Muscle of arm (tissue), 1 donor: ENCODE measurements at regions not wholly inside any gene's neighbourhood (a gene's known extent, or its start where the extent isn't known, plus 50 kb on each side); places are given as distances from the start of the nearest gene placed in this dataset.
"Not testable (repeated sequence)": the region's sequence is repeated elsewhere in the genome, so short reads cannot be mapped to it uniquely, and the experiment has no call there.

Experiments used
- DNase-seq: peaks from one replicate; pipeline ENCODE4 v3.0.0-alpha.2; 2013

- no peak for DNase-seq
Measured at GRCh38 chr4:130632731-130633604, 1537.0 kb downstream of the C4orf33 start.

GRCh38 chr4:130636486-130636885 is 1540.5 kb downstream of the C4orf33 start:
- no peak for DNase-seq

- no peak for DNase-seq
Measured at GRCh38 chr4:130640592-130640991, 1544.6 kb downstream of the C4orf33 start.

DNA sequence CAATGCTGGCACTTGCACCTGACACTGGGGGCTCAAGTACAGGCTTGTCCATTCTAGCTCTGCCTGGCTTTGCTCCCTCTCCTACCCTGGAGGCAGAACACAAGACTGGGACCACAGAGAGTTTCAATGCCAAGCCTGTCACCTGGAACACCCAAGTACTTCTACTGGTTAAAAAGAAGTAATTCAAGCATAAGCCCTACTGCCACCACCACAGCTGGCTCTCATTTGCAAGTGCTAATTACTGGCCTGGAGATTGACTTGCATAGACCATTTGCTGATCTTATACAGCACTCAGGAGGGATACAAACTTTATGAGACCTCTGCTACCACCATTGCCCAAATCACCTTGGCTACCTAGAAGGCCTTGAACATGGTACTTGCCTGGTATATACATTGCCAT is 1550.9 kb downstream of the C4orf33 start:
- DNase-seq, result no peak

DNA sequence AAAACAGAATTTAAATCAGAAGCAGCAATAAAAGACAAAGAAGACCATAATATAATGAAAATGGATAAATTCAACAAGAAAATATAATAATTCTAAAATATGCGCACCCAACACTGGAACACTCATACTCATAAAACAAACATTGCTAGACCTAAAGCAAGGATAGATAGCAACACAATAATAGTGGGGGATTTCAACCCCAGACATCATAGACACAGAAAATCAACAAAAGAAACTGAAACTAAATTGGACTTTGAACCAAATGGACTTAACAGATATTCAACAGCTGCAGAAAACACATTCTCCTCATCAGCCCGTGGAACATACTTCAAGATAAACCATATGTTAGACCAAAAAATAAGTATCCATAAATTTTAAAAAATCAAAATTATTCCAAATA is 1552.6 kb downstream of the C4orf33 start:
- no peak for DNase-seq

DNA sequence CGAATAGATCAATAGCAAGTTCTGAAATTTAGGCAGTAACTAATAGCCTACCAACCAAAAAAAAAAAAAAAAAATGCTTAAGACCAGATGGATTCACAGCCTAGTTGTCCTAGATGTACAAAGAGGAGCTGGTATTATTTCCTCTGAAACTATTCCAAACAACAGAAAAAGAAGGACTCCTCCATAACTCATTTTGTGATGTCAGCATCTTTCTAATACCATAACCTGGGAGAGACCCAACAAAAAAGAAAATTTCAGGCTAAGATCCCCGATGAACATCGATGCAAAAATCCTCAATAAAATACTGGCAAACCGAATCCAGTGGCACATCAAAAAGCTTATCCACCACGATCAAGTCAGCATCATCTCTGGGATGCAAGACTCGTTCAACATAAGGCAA is 1557.9 kb downstream of the C4orf33 start:
- DNase-seq, result no peak

DNA sequence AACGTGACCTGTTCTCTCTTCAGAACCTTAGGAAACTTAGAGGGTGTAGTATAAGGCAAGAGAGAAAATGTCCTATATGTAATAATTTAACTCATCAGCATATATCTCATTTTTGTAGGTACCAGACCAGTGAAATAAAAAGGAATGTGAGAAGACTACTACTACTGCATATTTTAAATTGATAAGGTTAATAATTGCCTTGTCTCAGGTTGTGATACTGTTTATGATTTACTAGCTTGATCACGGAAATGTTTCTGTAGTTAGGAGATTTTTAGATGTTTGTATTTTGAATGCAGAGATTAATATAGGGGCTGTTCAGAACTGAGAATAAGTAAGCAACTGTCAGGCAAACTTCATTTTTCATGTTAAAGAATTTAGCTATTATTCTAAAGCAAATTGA is 1563.4 kb downstream of the C4orf33 start:
- no peak for DNase-seq

DNA sequence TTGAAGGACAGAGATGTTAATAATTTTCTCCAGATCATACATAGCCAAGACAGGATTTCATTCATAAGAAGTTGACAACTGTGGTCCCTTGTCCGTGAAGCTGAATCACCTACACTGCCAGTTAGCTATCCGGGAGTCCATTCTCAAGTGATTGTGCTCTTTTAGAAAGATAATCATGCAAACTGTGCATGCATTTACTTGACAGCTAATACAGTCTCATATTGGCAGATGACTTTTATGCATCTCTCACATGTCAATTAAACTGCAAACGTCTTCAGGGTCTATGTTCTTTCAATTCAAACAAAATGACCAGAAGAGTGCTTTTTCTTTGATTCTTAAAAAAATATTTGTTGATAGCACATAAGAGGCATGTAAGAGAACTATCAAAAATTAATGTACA is 1572.9 kb downstream of the C4orf33 start:
- DNase-seq, result no peak

DNA sequence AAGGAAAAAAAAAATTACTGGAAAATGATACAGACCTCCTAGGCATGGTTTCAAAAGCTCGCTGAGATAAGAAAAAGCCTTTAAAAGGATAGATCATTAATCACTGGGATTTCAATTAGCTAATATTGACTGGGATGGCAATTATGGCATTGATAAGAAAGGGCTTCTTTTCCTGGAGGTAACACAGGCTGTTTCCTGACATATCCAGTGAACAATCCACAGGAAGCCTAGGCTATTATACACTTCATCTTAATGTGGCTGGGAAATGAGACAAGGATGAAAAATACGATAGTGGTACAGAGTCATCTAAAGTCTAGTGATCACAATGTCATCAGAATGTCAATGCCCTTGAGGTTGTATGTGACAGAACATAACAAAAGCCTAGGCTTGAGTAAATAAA is 1579.3 kb downstream of the C4orf33 start:
- DNase-seq, result no peak

GRCh38 chr4:130689181-130689580 is 1593.2 kb downstream of the C4orf33 start:
- DNase-seq, result no peak

DNA sequence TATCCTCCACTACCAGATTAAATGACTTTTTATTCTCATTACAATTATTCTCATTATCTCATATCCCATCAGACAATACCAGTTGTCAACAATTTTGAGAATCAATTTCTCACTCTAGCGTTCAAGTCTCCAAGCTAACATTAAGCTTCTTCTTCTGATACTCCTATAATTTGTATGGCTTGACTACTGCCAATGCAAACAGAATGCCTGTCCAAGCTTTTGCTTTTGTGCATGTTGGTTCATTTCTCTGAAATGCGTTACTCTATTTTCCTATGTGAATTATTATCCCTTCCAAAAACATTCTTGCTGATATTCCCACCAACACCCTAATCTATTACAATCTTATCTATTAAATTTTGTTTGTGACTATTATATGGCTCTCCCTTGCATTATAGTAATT is 1602.3 kb downstream of the C4orf33 start:
- peak; percentile 27 for DNase-seq

DNA sequence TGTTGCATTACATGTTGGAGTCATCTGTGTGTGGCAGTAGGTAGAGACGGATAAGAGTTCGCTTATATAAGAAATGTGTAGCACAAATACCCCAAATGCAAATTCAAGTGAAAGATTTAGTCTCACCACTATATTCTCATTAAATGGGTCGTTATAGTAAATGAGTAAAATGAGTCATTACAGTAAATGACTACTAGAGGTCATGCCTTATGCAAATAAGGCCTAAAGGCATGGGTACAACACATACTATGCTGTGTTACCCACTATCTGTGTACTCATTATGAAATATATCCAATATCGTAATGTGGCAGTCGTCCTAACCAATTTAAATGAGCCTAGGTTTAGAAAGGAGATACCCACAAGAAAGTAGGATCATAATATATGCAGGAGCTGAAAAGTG is 1603.1 kb downstream of the C4orf33 start:
- no peak for DNase-seq

DNA sequence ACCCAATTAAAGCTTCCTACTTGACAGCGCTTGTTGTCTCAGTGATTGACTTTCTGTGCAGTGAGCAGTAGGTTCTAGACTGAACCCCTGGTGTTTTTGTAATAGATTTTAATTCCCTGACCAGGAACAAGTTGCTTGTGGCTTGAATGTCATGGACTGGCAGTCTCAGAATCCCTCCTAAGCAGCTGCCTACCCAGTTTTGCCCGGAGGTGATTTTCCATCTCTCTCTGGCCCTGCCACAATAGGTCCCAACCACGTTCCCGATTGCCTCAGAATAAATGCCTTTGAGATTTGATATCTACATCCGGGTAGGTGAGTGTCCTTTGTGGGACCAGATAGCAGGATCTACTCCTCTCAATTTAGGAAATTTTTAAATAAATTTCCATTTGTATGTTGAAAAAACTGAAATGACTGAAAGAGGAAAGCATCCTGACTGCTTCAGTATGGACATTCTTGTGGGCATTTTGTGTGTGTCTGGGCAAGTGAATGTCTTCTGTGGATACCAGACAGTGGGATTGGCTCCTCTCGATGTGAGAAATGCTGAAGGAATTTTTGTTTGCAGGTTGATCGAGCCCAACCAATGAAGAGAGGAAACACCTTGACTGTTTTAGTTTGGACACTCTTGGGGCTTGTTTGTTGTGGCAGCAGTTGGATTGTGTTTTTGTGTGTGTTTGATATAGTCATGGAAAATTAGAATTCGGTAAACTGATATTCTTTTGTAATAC is 1607.4 kb downstream of the C4orf33 start:
- no peak for DNase-seq

DNA sequence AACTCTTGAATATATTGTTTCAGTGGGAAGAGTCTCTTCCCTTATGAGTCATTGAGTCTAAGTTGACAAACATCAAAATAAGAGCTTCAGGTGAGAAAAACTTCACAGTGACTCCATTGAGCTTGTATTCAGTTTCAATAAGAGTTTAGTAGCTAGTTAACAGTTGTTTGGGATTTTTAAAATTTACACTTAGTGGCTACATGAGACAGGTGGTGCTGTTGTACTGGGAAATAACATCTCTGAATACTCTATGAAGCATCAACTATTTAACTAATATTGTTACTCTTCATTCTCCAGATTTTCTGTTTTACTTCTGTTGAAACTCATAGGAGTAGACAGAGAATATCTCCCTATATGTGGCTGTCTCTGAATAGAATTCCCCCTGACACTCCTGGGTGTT is 1609.1 kb downstream of the C4orf33 start:
- DNase-seq, result no peak

GRCh38 chr4:130712038-130712437 is 1616.1 kb downstream of the C4orf33 start:
- no peak for DNase-seq

GRCh38 chr4:130714006-130714405 is 1618.1 kb downstream of the C4orf33 start:
- DNase-seq, result no peak

- DNase-seq, result no peak
Measured at GRCh38 chr4:130722361-130722760, 1626.4 kb downstream of the C4orf33 start.

DNA sequence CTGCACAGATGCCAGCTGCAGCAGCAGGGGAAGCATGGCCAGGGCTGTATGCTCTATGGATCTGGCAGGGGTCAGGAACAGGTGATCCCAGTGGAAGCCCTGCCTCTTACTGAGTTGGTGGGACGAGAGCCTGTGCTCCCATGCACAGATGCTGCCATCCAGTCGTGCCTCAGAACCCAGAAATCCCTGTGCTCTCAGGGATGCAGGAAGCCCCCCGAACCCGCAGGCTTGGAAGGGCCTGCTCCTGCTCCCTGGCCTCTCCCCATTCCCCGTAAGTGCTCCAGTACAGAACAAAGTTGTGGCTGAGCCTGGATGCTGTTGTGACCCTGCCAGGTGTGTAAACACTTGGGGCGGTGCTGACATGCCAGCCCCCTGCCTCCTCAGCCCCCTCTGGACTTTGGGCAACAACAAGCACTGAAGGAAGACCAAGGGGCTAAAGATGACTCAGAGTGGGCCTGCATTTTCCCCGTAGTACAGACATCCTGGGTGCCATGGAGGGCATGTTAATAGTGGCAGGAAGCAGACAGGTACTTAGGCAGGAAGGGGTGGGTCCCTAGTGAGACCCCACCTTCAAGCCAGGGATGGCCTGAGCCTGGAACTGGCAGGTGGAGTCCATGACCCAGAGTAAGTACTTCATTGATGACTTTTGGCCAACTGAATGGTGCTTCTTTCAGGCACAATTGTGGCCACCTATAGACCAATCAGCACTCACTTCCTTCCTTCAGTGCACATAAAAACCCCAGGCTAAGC is 1640.7 kb downstream of the C4orf33 start:
- DNase-seq, result no peak

- DNase-seq, result no peak
Measured at GRCh38 chr4:130738233-130738632, 1642.3 kb downstream of the C4orf33 start.

DNA sequence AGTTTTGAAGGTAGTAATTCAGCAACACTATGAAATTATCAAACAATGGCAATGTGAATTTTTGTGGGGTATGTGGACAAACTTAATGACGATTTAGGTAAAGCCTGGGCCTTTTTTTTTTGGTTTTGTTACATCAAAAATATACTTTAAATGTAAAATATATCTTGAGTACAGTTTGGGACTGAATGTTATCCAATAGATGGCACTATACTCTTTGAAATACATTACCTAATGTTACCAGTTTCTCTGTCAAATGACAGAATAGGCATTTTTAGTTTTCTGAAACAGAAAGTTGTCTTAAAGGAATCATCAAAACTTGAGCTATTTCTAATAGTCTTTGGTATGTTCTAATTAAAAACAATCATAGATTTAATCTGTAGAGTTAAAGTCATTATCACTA is 1651.9 kb downstream of the C4orf33 start:
- DNase-seq, result no peak

DNA sequence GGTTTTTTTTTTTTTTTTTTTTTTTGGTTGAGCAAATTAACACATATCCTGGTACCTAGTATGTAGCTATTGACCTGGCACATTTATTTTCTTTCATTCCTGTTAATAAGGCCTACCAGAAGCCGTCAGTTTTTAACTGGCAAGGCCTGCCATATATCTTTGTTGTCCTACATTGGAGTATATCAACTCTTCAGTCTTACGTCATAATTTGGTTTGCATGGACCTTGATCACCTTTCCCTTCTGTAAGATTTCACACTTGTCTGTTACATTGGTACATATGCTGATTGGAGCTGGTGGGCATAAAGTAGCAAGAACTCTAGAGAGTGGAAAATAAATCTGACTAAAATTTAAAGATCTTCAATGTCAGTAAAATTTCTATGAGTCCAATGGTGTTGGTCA is 1658.0 kb downstream of the C4orf33 start:
- no peak for DNase-seq

DNA sequence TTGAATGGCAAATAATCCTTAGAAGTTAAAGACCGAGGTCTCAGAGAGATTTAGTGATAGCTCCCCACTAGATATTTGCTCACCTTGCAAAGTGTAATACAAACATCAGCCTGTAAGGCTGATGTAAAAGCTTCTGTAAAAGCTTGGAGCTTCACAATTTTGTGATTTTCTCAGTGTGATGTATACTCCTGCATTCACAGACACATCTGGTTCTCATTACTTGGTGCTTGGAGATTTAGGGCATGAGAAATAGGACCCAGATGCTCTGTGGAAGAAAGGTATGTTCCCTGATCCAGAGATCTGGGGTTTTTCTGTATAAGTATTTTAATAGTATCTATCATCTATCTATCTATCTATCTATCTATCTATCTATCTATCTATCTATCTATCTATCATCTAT is 1664.3 kb downstream of the C4orf33 start:
- DNase-seq, result peak; percentile 1

- not testable (repeated sequence) for DNase-seq
Measured at GRCh38 chr4:130767384-130767783, 1671.4 kb downstream of the C4orf33 start.
